GM12874 (cell line): ENCODE measurements at regions not wholly inside any gene's neighbourhood (a gene's known extent, or its start where the extent isn't known, plus 50 kb on each side); places are given as distances from the start of the nearest gene placed in this dataset.

ENCODE experiments used
- TF ChIP-seq, protein P1 (sequence below): IDR thresholded peaks from 2 replicates; pipeline ENCODE4 v1.5.1; 2011; ENCODE audit warnings: low read depth, mild to moderate bottlenecking, control low read depth, low read length, moderate library complexity; ENCODE audit not compliant: insufficient read depth

DNA sequence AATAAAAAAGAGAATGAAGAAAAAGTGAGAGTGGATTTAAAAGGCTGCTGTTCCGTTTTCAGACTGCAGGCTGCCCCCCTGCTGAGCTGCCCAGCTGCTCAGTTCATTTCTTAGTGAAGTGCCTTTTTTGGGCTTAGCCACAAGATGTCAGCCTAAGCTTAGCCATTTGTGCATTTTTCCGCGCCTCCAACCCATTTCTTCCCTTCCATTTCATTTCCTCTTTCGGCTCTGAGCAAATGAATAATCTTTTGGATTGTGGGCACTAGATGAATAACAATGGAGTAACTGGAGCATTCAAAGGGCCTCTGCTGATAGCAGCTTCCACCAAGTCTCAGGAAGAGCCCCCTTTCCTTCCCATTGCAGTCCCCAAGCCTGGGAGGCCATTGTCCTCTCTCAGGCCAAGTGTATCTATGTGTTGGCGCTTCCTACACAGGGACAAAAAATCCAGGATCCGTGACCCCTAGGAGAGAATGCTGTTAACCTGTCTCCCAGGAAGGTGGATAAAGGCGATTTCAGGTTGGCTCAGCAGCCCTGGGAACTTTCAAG, 83.5 kb upstream of the SPTLC3 start:
- TF ChIP-seq, protein P1, sequence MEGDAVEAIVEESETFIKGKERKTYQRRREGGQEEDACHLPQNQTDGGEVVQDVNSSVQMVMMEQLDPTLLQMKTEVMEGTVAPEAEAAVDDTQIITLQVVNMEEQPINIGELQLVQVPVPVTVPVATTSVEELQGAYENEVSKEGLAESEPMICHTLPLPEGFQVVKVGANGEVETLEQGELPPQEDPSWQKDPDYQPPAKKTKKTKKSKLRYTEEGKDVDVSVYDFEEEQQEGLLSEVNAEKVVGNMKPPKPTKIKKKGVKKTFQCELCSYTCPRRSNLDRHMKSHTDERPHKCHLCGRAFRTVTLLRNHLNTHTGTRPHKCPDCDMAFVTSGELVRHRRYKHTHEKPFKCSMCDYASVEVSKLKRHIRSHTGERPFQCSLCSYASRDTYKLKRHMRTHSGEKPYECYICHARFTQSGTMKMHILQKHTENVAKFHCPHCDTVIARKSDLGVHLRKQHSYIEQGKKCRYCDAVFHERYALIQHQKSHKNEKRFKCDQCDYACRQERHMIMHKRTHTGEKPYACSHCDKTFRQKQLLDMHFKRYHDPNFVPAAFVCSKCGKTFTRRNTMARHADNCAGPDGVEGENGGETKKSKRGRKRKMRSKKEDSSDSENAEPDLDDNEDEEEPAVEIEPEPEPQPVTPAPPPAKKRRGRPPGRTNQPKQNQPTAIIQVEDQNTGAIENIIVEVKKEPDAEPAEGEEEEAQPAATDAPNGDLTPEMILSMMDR, result peak; percentile 75

DNA sequence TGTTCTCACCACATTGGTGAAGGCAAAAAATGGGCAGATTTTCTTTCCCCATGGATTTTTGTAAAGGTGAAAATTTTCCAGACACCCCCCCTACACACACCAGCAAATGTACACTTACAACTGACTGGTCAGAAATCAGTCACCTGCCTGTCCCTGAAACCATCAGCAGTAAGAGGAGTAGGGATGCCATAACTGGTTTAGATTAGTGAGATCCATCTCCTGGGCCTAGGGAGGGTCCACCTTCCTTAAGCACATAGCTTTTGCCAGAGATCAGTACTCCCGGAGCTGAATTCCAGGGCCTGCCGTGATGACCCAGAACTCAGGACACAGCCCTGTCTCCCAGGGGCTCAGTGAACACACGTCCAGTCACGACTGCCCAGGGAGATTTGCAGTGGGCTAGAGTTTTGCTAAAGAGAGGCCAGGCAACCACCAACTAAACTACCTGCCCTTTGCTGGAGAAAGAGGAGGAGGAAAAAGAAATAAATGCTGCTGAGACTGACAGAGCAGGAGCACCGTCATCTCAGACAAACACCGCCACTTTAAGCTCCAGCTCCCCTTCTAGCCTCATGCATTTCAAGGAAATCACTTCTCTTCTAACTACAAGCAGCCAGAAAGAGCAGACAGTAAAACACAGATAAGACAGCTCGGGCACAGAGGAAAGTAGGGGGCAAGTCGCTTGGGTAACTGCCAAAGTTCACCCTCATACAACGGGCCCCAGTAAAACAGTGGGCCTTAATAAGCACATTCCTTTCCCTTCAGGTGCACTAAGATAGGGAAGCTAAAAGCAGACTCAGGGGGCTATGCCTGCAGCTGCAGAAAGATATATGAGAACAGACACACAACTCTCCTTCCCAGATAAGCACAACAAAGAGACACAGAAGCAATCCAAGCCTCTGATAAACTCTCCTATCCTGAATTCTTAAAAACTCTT, 82.6 kb upstream of the SPTLC3 start:
- TF ChIP-seq, protein P1, result no peak

DNA sequence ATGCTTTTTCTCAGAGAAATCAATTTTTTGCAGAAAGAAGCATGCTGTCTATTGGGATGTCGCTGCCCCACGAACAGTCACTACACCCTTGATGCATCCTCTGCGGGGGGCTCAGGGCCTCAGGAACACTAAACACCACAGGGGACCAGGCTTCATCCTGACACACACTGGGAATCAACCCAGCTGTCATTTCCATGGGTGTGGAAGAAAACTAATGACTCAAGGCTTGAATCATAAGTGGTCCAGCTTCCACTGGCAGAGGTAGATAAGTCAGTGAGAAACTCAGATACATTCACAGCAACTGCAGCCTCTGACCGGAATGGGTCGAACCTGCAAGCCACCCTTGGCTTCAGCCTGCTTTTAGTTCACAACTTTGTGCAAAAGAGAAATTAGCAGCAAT, 81.3 kb upstream of the SPTLC3 start:
- TF ChIP-seq, protein P1, result no peak

DNA sequence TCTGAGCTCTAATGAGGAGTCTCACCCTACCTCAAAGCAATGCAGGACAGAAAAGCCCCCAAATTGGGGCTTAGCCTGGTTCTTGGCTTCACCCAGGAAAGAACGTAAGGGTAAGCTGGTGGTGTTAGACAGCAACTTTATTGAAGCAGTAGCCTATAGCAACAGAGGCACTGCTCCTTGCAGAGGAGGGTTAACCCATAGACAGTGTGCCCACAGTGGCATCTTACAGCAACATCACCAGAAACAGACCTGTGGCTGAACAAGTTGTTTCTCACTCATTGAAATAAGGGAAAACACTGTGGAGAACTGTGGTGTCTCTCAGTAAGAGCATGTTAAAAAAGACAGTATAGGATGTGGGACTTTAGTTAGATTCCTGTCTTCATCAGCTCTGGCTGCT, 80.4 kb upstream of the SPTLC3 start:
- TF ChIP-seq, protein P1, result no peak

DNA sequence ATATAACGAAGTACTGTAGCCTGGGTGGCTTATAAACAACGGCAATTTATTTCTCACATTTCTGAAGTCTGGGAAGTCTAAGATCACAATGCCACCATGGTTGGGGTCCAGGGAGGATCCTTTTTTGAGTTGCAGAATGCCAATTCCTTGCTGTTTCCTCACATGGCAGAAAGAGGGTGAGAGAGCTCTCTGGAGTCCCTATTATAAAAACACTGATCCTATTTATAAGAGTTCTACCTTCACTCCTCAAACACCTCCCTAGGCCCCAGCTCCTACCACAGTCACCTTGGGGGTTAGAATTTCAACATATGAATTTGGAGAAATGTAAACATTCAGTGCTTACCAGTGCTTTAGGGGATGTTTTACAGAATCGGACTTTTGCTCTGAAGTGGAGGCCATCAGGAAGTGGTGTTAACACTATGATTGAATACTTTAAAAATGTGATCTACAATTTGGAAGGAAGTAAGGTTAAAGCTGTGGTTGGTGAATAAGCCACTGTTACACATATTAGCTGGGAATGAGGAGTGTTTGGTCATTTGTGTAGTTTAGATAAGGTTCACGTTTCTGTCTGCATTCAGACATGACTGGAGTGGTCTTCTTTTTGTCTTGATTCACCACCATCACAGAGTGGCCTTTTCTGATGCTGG, 79.9 kb upstream of the SPTLC3 start:
- TF ChIP-seq, protein P1, result no peak

DNA sequence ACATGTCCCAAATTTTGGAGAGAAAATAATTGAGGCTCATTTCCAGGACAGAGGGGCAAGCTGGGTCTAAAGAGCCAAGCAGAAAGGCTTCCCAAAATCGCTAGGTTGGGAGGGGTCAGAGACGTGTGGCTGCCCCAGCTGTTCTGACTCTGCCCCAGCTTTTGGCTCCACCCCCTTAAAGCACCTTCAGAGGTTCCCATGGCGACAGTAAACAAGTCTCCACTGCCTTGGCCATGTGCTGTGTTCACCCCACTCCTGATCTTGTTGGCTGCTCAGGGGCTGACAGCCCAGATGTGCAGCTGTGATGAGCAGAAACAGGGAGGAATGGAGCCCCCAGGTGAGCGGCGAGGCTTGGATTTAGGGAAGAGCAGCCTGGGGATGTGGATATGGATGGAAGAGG, 72.8 kb upstream of the SPTLC3 start:
- TF ChIP-seq, protein P1, result no peak

DNA sequence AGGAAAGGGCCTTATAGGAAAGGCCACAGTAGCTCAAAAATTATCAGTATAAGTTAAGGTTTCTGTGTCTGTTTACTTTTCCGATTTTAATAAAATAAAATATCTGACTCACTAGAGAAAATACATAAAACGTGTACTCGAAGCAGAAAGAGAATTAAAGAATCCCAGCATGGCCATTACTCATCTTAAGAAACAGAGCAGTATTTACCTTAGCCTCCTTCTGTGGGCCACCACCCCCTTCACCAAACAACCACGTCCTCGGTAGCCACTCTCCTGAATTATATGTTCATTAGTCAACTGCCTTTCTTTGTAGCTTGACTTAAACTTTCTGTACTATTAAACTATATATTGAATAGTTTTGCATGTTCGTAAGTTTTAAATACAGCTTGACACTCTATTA, 72.2 kb upstream of the SPTLC3 start:
- TF ChIP-seq, protein P1, result no peak
